Kidney epithelial cell (primary cell): ENCODE measurements at regions not wholly inside any gene's neighbourhood (a gene's known extent, or its start where the extent isn't known, plus 50 kb on each side); places are given as distances from the start of the nearest gene placed in this dataset.

ENCODE experiments used
- DNase-seq: peaks from one replicate; pipeline ENCODE4 v3.0.0-alpha.2; 2010; ENCODE audit warnings: low read depth
- H3K27me3 ChIP-seq: 2 replicates; pipeline ENCODE4 v1.6.0; 2011; ENCODE audit warnings: low read length; ENCODE audit not compliant: control insufficient read depth, insufficient read depth
- H3K36me3 ChIP-seq: 2 replicates; pipeline ENCODE4 v1.5.1; 2011; ENCODE audit warnings: low read length; ENCODE audit not compliant: control insufficient read depth, insufficient read depth
- H3K4me3 ChIP-seq: 2 replicates; pipeline ENCODE4 v1.5.1; 2011; ENCODE audit warnings: low read depth, mild to moderate bottlenecking, control low read depth, low read length
- CTCF ChIP-seq: IDR thresholded peaks from 2 replicates; pipeline ENCODE4 v1.5.1; 2011; ENCODE audit warnings: mild to moderate bottlenecking, moderate library complexity, low read length, control low read depth, inconsistent platforms; ENCODE audit not compliant: insufficient read depth, poor library complexity, severe bottlenecking

- no peaks in the 10 kb centered on the region for H3K27me3 ChIP-seq
- DNase-seq: no peak
- no peak for TF ChIP-seq CTCF
- no peaks in the 10 kb centered on the region for H3K36me3 ChIP-seq
- no peak overlapping the region for H3K4me3 ChIP-seq
Observed at GRCh38 chr20:55271371-55271770, 733.9 kb downstream of the CBLN4 start.

- TF ChIP-seq CTCF: no peak
- H3K27me3 ChIP-seq: no peaks in the 10 kb centered on the region
- DNase-seq: no peak
- H3K4me3 ChIP-seq: no peak overlapping the region
- no peaks in the 10 kb centered on the region for H3K36me3 ChIP-seq
Observed at GRCh38 chr20:55269913-55270312, 735.4 kb downstream of the CBLN4 start.

- no peak for DNase-seq
- H3K4me3 ChIP-seq: no peak overlapping the region
- H3K27me3 ChIP-seq: no peaks in the 10 kb centered on the region
- TF ChIP-seq CTCF: no peak
- H3K36me3 ChIP-seq: no peaks in the 10 kb centered on the region
Observed at GRCh38 chr20:55266361-55266760, 739.0 kb downstream of the CBLN4 start.

GRCh38 chr20:55264703-55265239 is 740.5 kb downstream of the CBLN4 start:
- Histone ChIP-seq H3K27me3 (no peaks in the 10 kb centered on the region), H3K36me3 (no peaks in the 10 kb centered on the region), H3K4me3 (no peak overlapping the region)
- TF ChIP-seq CTCF: no peak
- no peak for DNase-seq

- H3K36me3 ChIP-seq: no peaks in the 10 kb centered on the region
Observed at GRCh38 chr20:55258559-55258958, 746.8 kb downstream of the CBLN4 start.

More at GRCh38 chr20:55258559-55258958, 746.8 kb downstream of the CBLN4 start:
- no peak for DNase-seq
- H3K4me3 ChIP-seq: no peak overlapping the region
- H3K27me3 ChIP-seq: no peaks in the 10 kb centered on the region
- TF ChIP-seq CTCF: no peak
